NCI-H2196 (cell line): ENCODE measurements at regions not wholly inside any gene's neighbourhood (a gene's known extent, or its start where the extent isn't known, plus 50 kb on each side); places are given as distances from the start of the nearest gene placed in this dataset.

ENCODE experiments used
- DNase-seq: peaks from one replicate; lab custom pipeline; 2025; ENCODE audit not compliant: unreplicated experiment; lab: John Stamatoyannopoulos, UW

DNA sequence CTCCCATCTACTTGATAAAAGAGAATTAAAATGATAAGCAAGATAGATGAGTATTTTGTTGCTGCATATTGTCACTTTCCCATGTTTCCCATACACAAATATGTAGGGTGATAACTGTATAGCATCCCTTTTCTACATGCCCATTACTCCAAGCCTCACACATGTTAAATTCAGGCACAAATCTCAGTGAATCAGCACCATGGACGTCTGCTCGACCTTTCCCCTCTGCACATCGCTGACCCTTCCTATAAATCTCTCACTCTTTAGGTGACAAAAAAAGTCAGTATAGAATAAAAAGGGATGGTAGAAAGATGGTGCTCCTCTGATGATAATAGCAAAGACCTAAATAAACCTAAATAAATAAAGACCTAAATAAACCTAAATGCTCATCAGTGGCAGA is 1097.7 kb upstream of the C9orf72 start:
- no peak for DNase-seq

- no peak for DNase-seq
These were observed 1104.8 kb upstream of the C9orf72 start for GRCh38 chr9:28678097-28678496.

GRCh38 chr9:28688172-28688571 is 1114.9 kb upstream of the C9orf72 start:
- no peak for DNase-seq

GRCh38 chr9:28692012-28692411 is 1118.7 kb upstream of the C9orf72 start:
- DNase-seq: no peak

GRCh38 chr9:28696960-28697359 is 1123.7 kb upstream of the C9orf72 start:
- no peak for DNase-seq

- no peak for DNase-seq
These were observed 1126.4 kb upstream of the C9orf72 start for GRCh38 chr9:28699632-28700031.

DNA sequence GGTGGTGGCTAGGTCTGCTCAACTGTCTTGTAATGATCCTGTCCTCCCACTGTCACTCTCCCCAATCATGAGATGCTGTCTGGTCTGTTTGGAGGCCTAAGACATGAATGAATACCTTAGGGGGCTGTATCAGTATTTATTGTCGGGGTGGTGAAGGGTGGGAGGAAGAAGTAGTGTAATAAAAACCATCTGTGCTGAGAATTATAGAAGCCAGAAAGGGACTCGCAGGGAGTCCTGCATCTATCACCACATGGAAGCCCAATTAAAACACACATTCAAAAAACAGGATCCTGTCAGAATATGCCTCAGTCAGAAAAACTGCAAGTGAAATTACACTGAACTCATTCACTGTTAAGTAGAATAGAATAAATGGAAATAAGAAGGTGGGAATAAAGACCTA is 1134.3 kb upstream of the C9orf72 start:
- DNase-seq: no peak

- no peak for DNase-seq
These were observed 1140.9 kb upstream of the C9orf72 start for GRCh38 chr9:28714188-28714587.

DNA sequence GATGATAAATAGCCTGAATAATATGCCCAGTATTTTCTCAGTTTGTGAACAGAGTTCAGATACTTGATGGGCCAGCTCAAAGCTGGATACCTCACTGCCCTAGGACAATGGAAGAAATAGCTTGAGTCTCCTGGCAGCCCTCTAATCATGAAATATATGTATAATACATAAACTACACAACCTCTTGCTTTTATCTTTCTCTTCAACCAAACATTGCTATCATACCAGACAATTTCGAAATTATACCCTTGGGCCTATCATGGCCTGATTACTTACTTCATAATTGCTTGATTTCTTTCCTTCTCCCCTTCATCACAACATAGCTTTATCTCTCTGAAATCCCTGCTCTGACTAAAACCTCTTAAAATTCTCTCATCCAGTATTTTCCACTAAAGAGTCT is 1144.9 kb upstream of the C9orf72 start:
- no peak for DNase-seq

DNA sequence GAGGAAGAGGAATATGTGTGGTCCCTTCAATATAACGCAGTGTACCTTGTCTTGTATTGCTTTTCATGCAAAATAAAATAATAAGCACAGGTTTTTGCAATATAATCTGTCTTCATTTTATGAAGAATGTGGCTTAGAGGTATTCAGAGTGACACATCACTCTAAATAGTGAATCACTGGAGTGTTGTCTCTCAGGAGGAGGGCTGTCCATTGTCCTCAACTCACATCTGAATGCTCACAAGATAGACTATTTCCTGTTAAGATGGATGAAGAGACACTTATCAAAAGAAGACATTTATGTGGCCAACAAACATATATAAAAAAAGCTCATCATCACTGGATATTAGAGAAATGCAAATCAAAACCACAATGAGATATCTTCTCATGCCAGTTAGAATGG is 1147.5 kb upstream of the C9orf72 start:
- no peak for DNase-seq

DNA sequence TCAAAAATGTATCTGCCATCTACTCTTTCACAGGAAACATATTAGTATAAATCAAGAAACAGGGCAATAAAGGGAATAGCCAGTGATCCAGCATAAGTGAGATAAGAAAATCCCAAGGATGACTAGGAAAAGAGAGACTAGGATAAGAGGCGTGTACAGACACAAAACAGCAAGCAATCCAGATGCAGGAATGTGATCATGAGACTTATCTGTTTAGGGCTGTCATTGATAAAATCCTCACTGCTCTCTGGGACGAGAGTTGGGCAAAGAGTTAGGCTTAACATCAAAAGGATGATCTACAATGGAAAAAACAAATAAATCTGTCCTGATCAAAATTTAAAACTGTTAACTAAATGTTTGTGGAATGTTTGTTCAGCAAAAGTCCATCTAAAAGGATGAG is 1156.8 kb upstream of the C9orf72 start:
- DNase-seq: no peak

- no peak for DNase-seq
These were observed 1162.6 kb upstream of the C9orf72 start for GRCh38 chr9:28735738-28736342.

DNA sequence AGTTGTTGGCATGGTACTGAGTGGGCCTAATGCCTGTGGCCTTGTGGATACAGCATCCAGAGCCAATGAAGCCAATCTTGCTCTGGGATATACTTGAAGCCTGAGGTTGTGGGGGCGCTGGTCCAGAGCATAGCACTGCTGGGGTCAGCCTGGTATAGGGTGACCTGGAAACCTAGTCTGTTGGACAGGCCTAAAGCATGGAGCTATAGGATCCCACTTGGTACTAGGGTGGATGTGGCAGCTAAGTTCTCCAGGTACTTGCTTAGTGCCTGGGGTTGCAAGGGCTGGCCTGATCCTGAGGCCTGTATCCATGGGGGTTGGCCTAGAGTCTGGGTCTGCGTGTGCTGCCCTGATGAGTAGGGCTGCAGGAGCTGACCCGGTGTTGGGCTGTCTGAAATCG is 1168.2 kb upstream of the C9orf72 start:
- DNase-seq: no peak

GRCh38 chr9:28747351-28747985 is 1174.2 kb upstream of the C9orf72 start:
- DNase-seq: no peak

DNA sequence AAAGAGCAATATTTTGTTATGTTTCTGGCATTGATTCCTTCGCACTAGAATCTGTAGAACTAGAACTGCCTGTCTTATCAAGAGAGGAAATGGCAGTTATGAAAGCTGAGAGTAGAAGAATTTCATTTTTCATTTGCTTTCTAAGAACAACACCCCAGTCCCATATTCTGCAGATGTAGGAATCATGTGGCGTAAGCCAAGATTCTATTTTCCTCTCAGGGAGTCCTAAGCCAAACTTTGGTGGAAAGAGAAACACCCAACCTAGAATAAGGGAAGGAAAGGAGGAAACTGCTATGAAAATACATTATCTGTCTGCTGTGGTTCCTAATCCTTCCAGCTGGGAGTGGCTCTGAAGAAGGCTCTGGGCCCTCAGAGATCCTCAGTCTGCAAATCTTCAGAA is 1176.9 kb upstream of the C9orf72 start:
- no peak for DNase-seq

DNA sequence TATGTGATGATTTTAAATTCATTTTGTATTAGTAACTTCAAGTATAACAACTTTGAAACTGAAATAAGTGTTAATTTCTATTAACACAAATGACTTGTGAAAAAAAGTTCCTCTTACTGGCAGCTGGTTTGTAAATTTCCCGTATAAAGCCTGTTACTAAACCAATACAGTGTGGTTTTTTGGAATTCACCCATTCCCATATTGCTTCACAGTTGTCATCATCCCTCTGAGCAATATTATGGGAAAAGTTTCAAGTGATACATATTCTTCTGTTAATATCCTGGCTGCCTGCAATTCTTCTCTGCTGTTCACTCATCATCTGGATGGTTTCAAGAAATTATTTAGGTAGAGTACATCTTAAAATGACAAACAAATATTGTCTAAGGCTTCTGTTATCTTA is 1185.1 kb upstream of the C9orf72 start:
- no peak for DNase-seq

GRCh38 chr9:28758971-28759370 is 1185.7 kb upstream of the C9orf72 start:
- no peak for DNase-seq

DNA sequence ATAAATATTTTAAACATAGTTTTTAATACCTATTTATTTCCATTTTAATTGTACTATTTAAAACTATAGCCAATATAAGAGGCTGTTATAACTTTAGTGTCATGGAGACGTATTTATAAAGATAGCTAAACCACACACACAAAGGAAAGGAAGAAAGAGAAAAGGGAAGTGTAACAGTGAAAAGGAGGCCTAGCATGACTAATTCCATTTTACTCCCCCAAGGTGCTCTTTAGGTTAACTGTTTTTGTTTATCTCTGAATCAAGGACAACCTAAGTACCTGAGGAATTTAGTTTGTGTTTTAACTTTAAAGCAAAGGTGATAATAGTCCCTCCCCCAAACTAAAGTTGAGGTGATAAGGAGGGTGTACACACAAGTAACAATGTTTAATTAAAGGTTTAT is 1188.9 kb upstream of the C9orf72 start:
- DNase-seq: no peak

- no peak for DNase-seq
These were observed 1191.3 kb upstream of the C9orf72 start for GRCh38 chr9:28764532-28764931.

DNA sequence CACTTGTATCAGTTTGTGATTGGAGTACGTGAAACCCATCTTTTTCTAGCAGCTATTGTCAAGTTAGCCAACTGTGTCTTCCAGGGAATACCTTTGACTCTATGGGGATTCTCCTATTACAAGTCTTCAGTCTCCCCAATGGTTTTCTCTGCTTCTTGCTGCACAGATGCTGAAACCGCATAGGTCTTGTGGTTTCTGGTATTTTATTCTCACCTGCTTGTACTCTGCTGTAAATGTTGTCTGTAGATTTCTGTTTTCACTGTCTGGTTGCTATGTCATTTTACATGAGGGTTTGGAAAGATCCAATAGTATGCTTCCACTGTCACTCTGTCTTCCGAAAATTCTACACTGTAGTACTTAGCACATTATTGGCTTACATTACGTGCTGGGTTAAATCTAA is 1196.9 kb upstream of the C9orf72 start:
- no peak for DNase-seq

- DNase-seq: no peak
These were observed 1197.5 kb upstream of the C9orf72 start for GRCh38 chr9:28770827-28771226.

DNA sequence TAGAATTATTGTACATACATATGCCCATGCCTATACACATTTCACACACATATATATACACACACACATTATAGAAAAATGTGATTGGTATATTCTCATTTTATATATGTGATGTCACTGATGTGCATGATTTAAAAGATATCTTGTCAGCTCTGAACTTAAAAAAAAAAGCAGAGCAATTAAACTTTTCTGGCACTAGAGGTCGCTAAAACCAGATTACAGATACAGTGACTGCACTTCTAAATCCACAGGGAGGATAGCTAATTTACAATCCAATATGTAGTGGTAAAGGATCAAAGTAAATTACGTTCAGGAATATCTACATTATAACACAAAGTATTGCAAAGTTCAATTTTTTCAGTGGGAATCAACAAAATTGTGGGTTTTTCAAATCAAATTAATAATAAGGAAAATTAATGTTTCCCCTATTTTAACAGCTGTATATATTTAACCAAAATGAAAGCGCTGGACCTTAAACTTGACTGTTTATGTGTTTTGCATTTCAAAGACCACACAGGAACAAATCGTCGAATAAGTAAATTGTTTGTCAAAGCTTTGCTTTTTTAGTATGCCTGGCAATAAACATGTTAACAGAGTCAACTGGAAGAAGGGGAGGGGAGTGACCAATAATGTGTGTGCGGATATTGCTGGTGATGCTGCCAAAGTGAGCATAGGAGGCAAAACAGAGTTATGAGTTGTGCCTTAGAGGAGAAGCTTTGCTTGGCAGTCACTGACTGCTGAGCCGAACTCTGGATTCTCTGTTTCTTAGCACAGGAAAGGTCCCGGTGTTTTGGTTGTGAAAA is 1201.4 kb upstream of the C9orf72 start:
- peak; percentile 33 for DNase-seq
